ENCODE measurements at regions not wholly inside any gene's neighbourhood (a gene's known extent, or its start where the extent isn't known, plus 50 kb on each side); places are given as distances from the start of the nearest gene placed in this dataset.
"Not testable (repeated sequence)": the region's sequence is repeated elsewhere in the genome, so short reads cannot be mapped to it uniquely, and the experiment has no call there.

DNA sequence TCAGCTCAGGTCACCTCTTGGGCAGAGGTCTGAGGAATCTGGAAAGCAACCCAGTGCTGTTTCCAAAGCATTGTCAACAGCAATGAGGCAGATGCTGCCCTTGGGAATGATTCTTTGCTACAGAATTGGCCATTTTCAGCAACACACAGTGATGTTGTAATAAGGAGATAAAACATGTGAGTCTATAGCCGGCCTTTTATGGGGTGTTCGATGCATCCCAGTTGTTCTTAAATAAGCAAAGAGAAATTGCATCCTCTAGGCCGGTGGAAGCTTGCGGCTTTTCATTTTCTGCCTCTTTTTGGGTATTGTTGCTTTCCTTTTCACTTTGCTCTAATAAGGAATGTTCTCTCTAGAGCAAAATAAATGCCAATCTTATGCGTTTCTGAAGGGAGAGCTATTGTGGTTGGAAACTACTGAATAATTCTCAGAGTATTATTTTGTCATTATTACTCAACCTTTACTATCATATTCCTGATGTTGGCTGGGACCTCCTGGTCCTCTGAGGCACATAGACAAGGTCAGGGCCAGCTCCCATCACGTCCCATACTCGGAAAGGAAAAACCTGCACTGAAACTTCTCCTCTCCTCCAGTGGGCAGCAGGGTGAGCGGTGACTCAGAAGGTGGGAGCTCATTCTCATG, 214.2 kb downstream of the CDH26 start:
- no peak for DNase-seq

DNA sequence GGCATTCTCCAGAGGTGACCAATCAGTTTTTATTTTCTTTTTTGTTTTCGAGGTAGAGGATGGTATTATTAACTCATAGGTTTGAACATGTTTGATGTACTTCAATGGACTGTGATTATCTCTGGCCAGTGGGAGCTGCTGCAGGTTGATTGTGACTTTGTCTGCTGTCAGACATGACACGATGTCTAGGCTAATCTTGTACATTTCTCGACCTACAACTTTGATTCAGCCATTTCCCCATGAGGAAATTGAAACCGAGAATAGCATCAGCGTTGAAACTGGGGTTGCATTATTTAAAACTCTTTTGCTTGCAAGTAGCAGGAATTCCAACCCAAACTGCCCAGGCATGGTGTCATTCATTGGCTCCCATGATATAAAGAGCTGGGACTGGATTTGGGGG, 218.9 kb downstream of the CDH26 start:
- DNase-seq = no peak

DNA sequence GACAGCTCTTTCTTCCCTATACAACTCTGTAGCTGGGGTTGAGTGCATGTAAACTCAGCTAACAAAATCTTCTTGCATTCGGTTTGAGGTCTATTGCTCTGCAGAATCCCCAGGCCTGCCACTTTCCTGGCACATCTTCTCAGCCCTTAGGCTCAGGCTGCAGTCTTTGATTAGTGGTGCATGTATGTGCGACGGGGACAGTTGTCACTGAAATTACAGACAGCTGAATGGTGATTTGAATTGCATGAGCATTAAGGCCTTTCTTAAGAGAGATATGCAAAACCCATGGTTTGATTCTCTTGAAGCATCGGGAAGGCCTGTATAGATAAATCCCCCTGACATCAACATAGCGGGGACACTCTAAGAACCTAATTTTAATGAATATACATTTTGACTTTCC, 222.8 kb downstream of the CDH26 start:
- no peak for DNase-seq

DNA sequence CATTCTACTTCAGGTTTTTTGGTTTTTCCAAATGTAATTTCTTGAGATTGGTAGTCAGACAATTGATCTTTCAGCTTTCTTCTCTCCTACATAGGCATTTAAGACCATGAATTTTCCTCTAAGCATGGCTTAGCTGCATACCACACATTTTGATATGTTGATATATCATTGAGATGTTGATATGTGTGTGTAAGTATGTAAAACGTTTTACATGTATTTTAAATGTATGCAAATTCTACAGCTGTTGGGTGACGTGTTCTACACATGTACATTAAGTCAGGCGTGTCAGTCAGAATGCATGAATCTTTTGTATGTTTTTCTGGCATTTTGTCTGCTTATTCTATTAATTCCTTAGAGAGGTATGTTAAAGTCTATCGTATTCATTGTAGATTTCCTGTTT, 228.2 kb downstream of the CDH26 start:
- no peak for DNase-seq

DNA sequence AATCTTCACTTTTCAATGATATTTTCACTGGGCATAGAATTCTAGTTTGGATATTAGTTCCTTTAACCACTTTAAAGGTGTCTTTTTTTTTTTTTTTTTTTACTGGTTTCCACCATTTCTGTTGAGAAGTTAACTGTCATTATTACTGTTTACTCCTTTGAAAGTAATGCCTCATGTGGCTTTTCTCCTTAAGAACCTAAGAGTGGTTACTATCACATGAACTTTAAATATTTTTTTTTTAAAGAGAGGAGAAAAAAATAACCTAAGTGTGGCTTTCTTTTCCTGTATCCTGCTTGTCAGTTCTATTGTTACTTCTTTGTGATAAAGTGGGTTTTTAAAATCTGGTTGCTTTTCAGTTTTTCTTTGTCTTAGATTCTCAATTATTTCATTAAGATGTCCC, 229.5 kb downstream of the CDH26 start:
- no peak for DNase-seq

DNA sequence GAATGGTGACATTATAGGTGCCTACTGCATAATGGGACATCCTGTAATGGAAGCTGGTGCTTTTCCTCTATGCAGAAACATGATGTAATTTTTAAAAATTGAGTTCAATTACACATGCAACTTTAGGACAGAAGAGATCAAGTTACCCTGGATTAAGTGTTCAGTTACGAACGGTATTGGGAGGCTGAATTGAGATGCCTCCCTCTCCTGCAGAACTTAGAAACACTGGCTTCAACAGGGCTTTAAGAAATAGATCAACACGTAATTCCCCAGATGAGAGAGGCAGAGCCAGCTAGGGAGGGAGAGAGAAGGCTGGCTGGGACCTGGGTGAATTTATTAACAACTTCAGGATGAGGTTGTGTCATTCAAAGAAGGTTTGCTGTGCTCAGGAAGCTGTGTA, 232.8 kb downstream of the CDH26 start:
- DNase-seq = no peak

DNA sequence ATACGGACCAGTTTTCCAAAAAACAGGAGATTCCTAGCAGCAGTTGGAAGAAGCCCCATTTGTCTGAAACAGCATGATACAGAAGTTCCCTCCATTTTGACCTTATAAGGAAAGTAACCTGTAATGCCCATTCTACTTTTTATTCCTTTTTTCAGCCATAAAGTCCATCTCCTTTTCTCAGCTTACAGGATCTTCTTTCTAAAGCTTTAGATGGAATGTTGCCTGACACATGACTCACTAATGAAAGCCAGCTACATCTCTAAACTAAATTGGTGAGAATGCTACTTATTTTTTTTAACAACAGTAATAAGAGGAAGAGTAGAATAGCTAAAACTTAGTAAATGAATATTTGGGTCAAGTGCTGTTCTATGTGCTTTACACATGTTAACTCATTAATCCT, 234.1 kb downstream of the CDH26 start:
- no peak for DNase-seq

GRCh38 chr20:60199132-60199531, 240.9 kb downstream of the CDH26 start:
- not testable (repeated sequence) for DNase-seq

GRCh38 chr20:60199866-60200265, 241.6 kb downstream of the CDH26 start:
- no peak for DNase-seq

GRCh38 chr20:60200305-60200918, 242.2 kb downstream of the CDH26 start:
- DNase-seq = no peak

DNA sequence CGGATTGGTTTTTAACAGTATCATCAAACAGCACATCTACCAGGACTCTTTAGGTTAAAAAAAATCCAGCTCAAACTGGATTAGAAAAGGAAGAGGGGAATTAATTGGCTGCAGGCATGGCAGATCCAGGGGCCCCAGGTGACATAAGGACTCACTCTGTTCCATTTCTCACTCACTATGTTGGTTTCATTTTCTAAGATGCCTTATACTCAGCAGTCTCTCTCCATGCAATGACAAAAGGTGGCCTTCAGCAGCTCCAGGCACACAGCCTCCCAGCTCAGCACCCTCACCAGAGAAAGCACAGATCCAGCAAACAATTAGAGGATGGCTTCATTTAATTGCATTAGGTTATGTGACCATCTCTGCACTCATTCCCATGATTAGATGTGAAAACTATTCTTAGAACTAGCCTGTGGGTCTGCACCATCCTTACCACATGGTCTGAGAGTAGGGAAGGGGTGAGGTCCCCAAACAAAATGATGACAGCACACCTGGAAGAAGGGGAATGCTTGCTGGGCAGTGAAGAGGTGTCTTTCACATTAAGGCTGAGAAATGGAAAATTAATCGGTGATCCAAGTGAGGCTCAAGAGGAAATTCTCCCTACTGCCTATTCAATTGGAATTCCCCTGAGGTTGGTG, 243.1 kb downstream of the CDH26 start:
- DNase-seq = no peak

DNA sequence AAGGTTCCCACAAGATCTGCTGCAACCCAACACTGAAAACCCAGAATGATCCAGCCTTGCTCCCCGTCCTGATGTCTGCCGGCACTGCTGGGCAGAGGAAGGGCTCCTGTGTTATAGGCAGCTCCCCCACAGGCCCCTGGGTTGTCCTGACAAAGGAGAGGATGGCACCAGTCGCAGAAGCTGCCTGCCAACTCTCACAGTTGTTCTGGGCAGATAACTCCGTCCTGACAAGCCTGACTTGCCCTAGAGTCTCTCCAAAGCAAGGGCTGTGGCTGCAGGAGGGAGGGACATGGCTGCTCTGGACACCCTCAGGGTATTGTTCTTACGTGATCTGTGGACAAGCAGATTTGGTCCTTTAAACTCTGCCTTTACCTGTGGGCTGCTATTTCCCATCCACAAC, 243.8 kb downstream of the CDH26 start:
- no peak for DNase-seq

GRCh38 chr20:60203451-60203850, 245.2 kb downstream of the CDH26 start:
- DNase-seq = no peak

GRCh38 chr20:60204601-60205000, 246.4 kb downstream of the CDH26 start:
- DNase-seq = no peak

- DNase-seq = peak; percentile 51
These were observed 248.0 kb downstream of the CDH26 start for GRCh38 chr20:60206259-60206658.

GRCh38 chr20:60209048-60209447, 250.8 kb downstream of the CDH26 start:
- no peak for DNase-seq

DNA sequence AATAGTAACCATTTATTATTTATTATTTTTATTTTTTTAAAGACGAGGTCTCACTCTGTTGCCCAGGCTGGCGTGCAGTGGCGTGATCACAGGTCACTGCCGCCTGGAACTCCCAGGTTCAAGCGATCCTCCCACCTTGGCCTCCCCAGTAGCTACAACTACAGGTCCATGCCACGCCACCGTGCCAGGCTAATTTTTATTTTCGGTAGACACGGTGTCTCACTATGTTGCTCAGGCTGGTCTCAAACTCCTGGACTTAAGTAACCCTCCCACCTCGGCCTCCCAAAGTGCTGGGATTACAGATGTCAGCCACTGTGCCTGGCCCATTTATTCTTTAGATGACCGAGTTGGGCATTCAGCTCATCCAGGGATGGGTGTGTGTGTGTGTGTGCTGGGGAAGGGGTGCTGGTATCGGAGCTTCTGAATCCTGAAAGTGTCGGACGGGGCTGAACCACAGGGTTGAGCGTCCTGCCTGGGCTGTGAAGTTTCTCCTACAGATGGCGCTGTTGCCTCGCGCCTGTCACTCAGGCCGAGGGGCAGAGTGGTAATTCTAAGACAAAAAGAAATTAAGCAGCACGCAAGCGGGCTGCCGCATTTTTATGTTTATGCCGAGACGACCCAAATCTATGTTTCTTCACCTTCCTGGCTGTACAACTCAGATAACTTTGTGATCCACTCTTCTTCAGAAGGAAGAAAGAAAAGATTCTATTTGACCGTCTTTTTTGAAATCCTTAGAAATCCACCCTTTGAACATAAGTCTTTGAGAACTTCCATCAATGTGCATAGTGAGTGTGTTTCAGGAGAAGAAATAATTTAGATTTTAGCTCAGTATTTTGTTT, 252.8 kb downstream of the CDH26 start:
- DNase-seq = no peak

DNA sequence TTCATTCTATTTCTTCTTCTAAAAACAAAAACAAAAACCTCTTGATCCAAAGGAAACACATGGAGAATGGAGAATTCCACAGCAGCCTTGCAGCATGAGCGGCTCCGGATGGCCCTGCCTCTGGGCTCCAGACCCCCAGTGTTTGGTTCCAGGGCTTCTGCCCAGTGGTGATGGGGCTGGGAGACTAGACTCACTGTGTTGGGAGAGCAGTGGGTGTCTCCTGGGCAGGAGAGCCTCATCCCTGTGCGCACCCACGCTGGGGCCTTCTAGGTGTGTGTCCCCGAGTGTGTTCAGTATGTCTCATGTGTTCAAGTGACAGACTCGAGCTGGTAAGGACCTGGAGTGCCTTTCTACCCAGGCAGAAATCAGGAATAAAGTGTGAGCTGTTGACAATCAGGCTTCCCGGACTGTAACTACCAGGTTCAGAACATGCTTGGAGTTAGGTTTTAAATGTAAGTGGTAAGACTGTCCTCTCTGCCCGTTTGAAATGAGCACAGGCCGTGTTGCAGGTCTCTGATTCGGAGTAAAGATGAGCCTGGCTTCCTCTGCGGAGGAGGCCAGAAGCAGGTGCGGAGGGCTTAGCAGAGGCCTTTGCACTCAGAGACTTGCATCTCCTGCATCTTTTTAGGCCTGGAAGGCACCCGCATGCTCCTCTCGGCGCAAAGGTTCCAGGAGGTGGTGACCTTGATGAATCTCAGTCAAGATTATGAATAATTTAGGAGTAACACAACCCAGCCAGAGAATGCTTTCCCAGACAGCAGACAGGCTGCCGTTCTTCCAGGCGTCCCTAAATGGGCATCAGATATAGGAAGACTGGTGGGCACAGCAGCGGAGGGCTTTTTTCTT, 253.6 kb downstream of the CDH26 start:
- no peak for DNase-seq

DNA sequence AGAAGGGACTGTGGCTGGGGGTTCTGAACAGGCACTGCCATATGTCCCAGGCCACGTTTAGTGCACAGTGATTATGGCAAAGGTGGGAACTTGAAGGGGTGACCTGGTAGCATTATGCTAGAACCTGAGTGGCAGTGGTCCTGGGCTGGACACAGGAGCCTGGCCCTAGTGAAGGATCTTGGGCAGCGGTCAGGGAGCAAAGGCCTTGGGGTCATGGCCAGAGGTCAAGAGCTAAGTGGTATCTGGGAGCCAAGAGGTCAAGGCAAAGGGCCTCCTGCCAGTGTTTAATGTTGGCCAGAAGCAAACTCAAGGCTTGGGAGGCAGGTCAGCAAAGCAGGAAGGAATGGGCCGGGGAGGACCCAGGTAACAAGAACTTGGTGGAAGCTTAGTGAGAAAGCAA, 254.5 kb downstream of the CDH26 start:
- no peak for DNase-seq

DNA sequence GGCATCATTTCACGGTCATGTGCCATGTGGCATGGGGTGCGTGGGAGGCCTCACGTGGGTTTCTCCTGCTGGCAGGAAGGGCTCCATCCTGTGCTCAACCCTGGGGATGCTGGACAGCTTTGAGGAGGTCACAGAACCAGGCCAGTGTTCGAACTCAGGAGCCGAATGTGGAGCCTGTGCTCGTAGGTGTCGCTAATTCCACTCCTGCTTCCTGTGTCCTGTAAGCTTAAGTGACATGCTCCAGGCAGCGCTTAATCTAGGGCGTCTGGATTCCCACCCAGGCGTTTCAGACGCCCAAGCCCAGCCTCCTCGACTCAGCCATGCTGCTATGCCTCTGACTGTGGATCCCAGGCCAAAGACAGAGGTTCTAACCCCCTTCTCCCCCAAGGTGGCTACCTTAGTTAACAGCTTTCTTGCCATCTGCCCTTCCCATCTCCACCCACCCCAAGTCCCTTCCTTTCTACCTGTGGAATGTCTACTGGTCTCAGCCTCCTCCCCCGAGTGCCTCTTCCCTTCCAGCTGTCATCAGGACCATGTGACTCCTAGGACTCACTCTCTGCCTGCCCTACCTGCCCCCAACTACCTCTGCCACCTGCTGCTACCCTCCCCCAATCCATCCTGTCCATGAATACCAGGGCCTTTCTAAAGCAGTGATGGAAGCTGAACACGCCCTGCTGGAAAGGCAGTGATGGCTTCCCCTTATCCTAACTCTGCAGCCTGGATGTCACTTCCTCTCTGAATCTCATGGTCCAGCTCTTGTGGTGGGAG, 255.1 kb downstream of the CDH26 start:
- DNase-seq = no peak

DNA sequence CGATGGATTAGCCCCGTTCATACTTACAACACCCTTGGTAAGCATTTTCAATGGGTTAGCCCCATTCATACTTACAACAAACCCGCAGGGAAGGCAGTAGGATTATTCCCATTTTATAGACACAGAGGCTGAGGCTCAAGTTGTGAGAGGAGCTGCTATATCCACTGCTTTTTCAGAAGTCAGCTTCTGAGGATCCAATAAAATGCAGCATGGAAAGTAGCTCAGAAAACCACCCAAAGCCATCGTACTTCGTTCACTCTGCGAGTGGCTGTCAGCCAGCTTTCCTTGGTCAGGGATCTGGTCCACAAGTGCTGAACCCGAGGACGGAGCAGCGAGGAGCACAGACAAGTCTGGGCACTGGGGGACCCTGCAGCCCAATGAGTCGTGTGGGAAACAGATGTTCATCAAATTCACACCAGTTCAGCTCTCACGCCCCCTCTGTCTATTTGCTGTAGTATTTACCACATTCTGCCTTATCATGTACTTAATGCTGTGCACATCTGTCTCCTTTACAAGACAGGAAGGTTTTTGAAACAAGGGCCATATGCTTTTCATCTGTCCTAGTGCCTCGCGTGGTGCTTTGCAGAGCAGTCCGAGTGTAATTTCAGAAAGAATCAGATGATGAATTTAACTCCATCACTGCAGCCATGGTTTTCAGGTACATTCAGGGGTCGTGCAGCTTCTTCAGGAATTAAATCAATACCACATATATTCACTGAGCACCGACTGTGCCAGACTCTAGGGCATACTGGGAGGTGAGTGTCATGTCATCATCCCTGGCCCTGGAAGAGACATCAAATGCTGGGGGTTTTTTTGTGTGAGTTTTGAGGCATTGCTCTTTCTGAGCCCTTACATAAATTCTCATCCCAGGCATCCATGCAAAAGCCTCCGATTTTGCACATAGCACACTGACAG, 256.9 kb downstream of the CDH26 start:
- DNase-seq = peak; percentile 77
